HG02973 (cell line): ENCODE measurements at regions not wholly inside any gene's neighbourhood (a gene's known extent, or its start where the extent isn't known, plus 50 kb on each side); places are given as distances from the start of the nearest gene placed in this dataset.
"Not testable (repeated sequence)": the region's sequence is repeated elsewhere in the genome, so short reads cannot be mapped to it uniquely, and the experiment has no call there.

Experiments
- ATAC-seq: cut with Tn5 transposase; IDR thresholded peaks from one replicate; pipeline ENCODE4 v1.9.1; 2021; ENCODE audit warnings: moderate library complexity; ENCODE audit not compliant: unreplicated experiment

GRCh38 chr4:151866592-151866918 lies 105.7 kb upstream of the GATB start:
- ATAC-seq: no peak

- no peak for ATAC-seq
Observed at GRCh38 chr4:151865744-151866591, 105.2 kb upstream of the GATB start.

- ATAC-seq: no peak
Observed at GRCh38 chr4:151865312-151865711, 104.5 kb upstream of the GATB start.

GRCh38 chr4:151864068-151864467 lies 103.3 kb upstream of the GATB start:
- no peak for ATAC-seq

- ATAC-seq: no peak
Observed at GRCh38 chr4:151862766-151863165, 102.0 kb upstream of the GATB start.

GRCh38 chr4:151860561-151861093 lies 99.8 kb upstream of the GATB start:
- no peak for ATAC-seq

GRCh38 chr4:151859641-151860040 lies 98.8 kb upstream of the GATB start:
- ATAC-seq: no peak

- no peak for ATAC-seq
Observed at GRCh38 chr4:151858356-151858755, 97.5 kb upstream of the GATB start.

GRCh38 chr4:151857368-151857767 lies 96.6 kb upstream of the GATB start:
- ATAC-seq: no peak

GRCh38 chr4:151855747-151856146 lies 94.9 kb upstream of the GATB start:
- no peak for ATAC-seq

GRCh38 chr4:151854731-151855130 lies 93.9 kb upstream of the GATB start:
- ATAC-seq: no peak

GRCh38 chr4:151853034-151853433 lies 92.2 kb upstream of the GATB start:
- no peak for ATAC-seq

- no peak for ATAC-seq
Observed at GRCh38 chr4:151852202-151852601, 91.4 kb upstream of the GATB start.

- no peak for ATAC-seq
Observed at GRCh38 chr4:151851354-151851753, 90.5 kb upstream of the GATB start.

GRCh38 chr4:151850791-151851213 lies 90.0 kb upstream of the GATB start:
- no peak for ATAC-seq

GRCh38 chr4:151845551-151845950 lies 84.7 kb upstream of the GATB start:
- not testable (repeated sequence) for ATAC-seq

- no peak for ATAC-seq
Observed at GRCh38 chr4:151842430-151843079, 81.7 kb upstream of the GATB start.

- ATAC-seq: no peak
Observed at GRCh38 chr4:151841107-151841506, 80.3 kb upstream of the GATB start.

- no peak for ATAC-seq
Observed at GRCh38 chr4:151835467-151835866, 74.7 kb upstream of the GATB start.

GRCh38 chr4:151833174-151833573 lies 72.4 kb upstream of the GATB start:
- no peak for ATAC-seq

- ATAC-seq: no peak
Observed at GRCh38 chr4:151831526-151831925, 70.7 kb upstream of the GATB start.

- no peak for ATAC-seq
Observed at GRCh38 chr4:151830168-151830567, 69.4 kb upstream of the GATB start.
